ENCODE measurements at regions not wholly inside any gene's neighbourhood (a gene's known extent, or its start where the extent isn't known, plus 50 kb on each side); places are given as distances from the start of the nearest gene placed in this dataset.

GRCh38 chr11:15845261-15845660 is 511.1 kb downstream of the SOX6 start:
- no peak overlapping the region for H4K5ac ChIP-seq (ENCODE audit: insufficient read length, low read depth, low read length)
- DNase-seq: peak; percentile 54
- H3K9ac ChIP-seq (ENCODE audit: extremely low read depth, insufficient read length, low read length): no peak overlapping the region
- H3K27ac Mint-ChIP-seq: 0 out of 7 replicates have a peak overlapping the region, but pooled peaks of 2 of the 3 experiments have one; percentile 0 to 42
- H2BK12ac ChIP-seq (ENCODE audit: insufficient read length, low read depth, low read length): no peak overlapping the region
- H3K23me2 ChIP-seq (ENCODE audit: insufficient read length, low read depth, low read length, poor library complexity, severe bottlenecking): no peaks in the 10 kb centered on the region
- no peaks in the 10 kb centered on the region for H3K79me2 ChIP-seq (ENCODE audit: insufficient read depth, low read length)
- H3K4me2 ChIP-seq (ENCODE audit: insufficient read depth, insufficient read length, low read length): no peak overlapping the region
- H3K4me1 ChIP-seq (ENCODE audit: insufficient read depth, low read length): no peaks in the 10 kb centered on the region; the same call in 1 of the 2 replicates
- H3K27me3 Mint-ChIP-seq (ENCODE audit: low read depth): peaks cover 6% of the 10 kb centered on the region
- no peak overlapping the region for H4K91ac ChIP-seq (ENCODE audit: insufficient read length, low read depth, low read length)
- no peaks in the 10 kb centered on the region for H3K79me1 ChIP-seq (ENCODE audit: insufficient read depth, low read depth, low read length, poor library complexity, severe bottlenecking)
- no peak overlapping the region for H3K23ac ChIP-seq (ENCODE audit: insufficient read length, low read depth, low read length)
- H2BK20ac ChIP-seq (ENCODE audit: low read depth, low read length, poor library complexity, severe bottlenecking): no peak overlapping the region
- H4K20me1 ChIP-seq (ENCODE audit: control insufficient read depth, insufficient read depth, insufficient read length): no peaks in the 10 kb centered on the region
- H2AFZ ChIP-seq (ENCODE audit: low read length): no peak overlapping the region
- TF ChIP-seq CTCF (conservative IDR thresholded peaks at IDR 0.05): no peak
- H4K8ac ChIP-seq (replicated peaks; ENCODE audit: insufficient read length, low read depth, low read length): no peak overlapping the region
- no peak overlapping the region for H3K4ac ChIP-seq (ENCODE audit: low read depth, low read length)
- H2BK15ac ChIP-seq (ENCODE audit: low read depth, low read length): no peak overlapping the region
- H3K14ac ChIP-seq (ENCODE audit: insufficient read depth, low read length): no peak overlapping the region
- no peak overlapping the region for H2AK5ac ChIP-seq (ENCODE audit: insufficient read length, low read length)
- H3K4me3 Mint-ChIP-seq: no peak overlapping the region; a peak in 1 of 5 replicates
- H3K4me1 Mint-ChIP-seq: peaks cover 27 to 40% of the 10 kb centered on the region in 2 experiments
- no peak overlapping the region for H2BK120ac ChIP-seq (ENCODE audit: low read depth, low read length, poor library complexity, severe bottlenecking)
- no peak overlapping the region for H3K56ac ChIP-seq (ENCODE audit: insufficient read length, low read depth, low read length)
- H3K18ac ChIP-seq (ENCODE audit: insufficient read length, low read depth, low read length): no peak overlapping the region
- no peak overlapping the region for H3T11ph ChIP-seq (ENCODE audit: low read length)
- H3K27me3 ChIP-seq (ENCODE audit: insufficient read depth, low read length): no peaks in the 10 kb centered on the region
- H3K36me3 Mint-ChIP-seq (ENCODE audit: insufficient read depth in 1 of 3, low read depth in 3 of 3): no peaks in the 10 kb centered on the region
- no peak overlapping the region for H2BK5ac ChIP-seq (ENCODE audit: insufficient read length, low read length)
- no peaks in the 10 kb centered on the region for H3K9me3 ChIP-seq (ENCODE audit: control insufficient read depth, low read depth, low read length)
- H3K9me3 Mint-ChIP-seq: no peaks in the 10 kb centered on the region
- no peak overlapping the region for H3K27ac ChIP-seq (ENCODE audit: insufficient read length, low read depth, low read length)

Data from H9 (cell line).